HepG2 (cell line): ENCODE measurements at regions not wholly inside any gene's neighbourhood (a gene's known extent, or its start where the extent isn't known, plus 50 kb on each side); places are given as distances from the start of the nearest gene placed in this dataset.

ENCODE experiments used
- ATAC-seq: fragments of 200-7000 bp; cut with Tn5 transposase; 3 replicates; pipeline ENCODE4 v1.9.1; 2020; ENCODE audit warnings: mild to moderate bottlenecking, moderate library complexity
- BruUV-seq: library from RNA; stranded (reverse); fragments of 400-500 nt; replicated peaks from 2 replicates; lab custom pipeline; 2021; lab: Mats Ljungman, UMichigan
- CTCF ChIA-PET: fragments of 300-600 bp; formaldehyde crosslinking; extraction: SDS; loops from one replicate; lab custom pipeline; 2021; ENCODE audit warnings: low total read pairs, inconsistent platforms, low intra/inter-chr PET ratio; lab: Yijun Ruan, JAX
- POLR2A ChIA-PET: fragments of 350-600 bp; sonication (Branson Sonifier 250); formaldehyde crosslinking; loops from one replicate; lab custom pipeline; 2020; ENCODE audit warnings: antibody characterized with exemption, inconsistent platforms; lab: Yijun Ruan, JAX
- DNase-seq: peaks from one replicate; pipeline ENCODE4 v3.0.0-alpha.2; 2015; ENCODE audit warnings: low spot score
- FAIRE-seq: peaks from 3 replicates; lab custom pipeline; 2011; peaks lifted over from hg19 to GRCh38; lab: Jason Lieb, UNC
- H2AFZ ChIP-seq: one replicate; pipeline ENCODE4 v1.6.1; 2011; ENCODE audit warnings: low read length, inconsistent platforms
- H3K27ac ChIP-seq: fragments of 300-600 bp; 3 replicates; pipeline ENCODE4 v1.8.0; 2011; ENCODE audit warnings: mixed run types, mild to moderate bottlenecking, mixed read lengths, low read length, inconsistent platforms; ENCODE audit not compliant: insufficient read depth; ENCODE audit errors: extremely low read length
- H3K27me3 ChIP-seq, 2 experiments: fragments of 200-600 bp in 1 of 2; 2 replicates in 1 of 2; 3 replicates in 1 of 2; pipeline versions ENCODE4 v1.6.0 to v1.8.0; 2011; ENCODE audit warnings: low read length in 2 of 2, mild to moderate bottlenecking in 2 of 2, moderate library complexity in 2 of 2, inconsistent platforms in 1 of 2; ENCODE audit not compliant: insufficient read depth in 2 of 2, control insufficient read depth in 1 of 2
- H3K36me3 ChIP-seq, 2 experiments: fragments of 200-600 bp in 1 of 2; replicated peaks in 1 of 2; 2 replicates in 1 of 2; 3 replicates in 1 of 2; pipeline versions ENCODE4 v1.5.1 to v1.8.0; 2011; ENCODE audit warnings: low read length in 2 of 2, inconsistent platforms in 1 of 2; ENCODE audit not compliant: insufficient read depth in 2 of 2, control insufficient read depth in 1 of 2
- H3K4me1 ChIP-seq: 2 replicates; pipeline ENCODE4 v1.5.1; 2012; ENCODE audit warnings: low read length, inconsistent platforms; ENCODE audit not compliant: insufficient read depth
- H3K4me2 ChIP-seq: 2 replicates; pipeline ENCODE4 v1.6.0; 2011; ENCODE audit warnings: low read depth, low read length, inconsistent platforms
- H3K4me3 ChIP-seq, 3 experiments: fragments of 200-600 bp in 1 of 3; sonication (generic), shearing (Covaris generic) in 1 of 3; replicated peaks in 1 of 3; 2 replicates each; pipeline ENCODE4 v1.5.1; 2011 to 2016; ENCODE audit warnings: low read length in 3 of 3, inconsistent platforms in 2 of 3, low read depth in 2 of 3, mild to moderate bottlenecking in 2 of 3, control low read depth in 1 of 3, mixed read lengths in 1 of 3; ENCODE audit not compliant: insufficient read depth in 1 of 3
- H3K79me2 ChIP-seq: one replicate; pipeline ENCODE4 v1.6.1; 2011; ENCODE audit warnings: low read length, inconsistent platforms; ENCODE audit not compliant: insufficient read depth
- H3K9ac ChIP-seq: 2 replicates; pipeline ENCODE4 v1.6.0; 2011; ENCODE audit warnings: mild to moderate bottlenecking, low read depth, low read length, inconsistent platforms; ENCODE audit not compliant: insufficient read depth
- H3K9me3 ChIP-seq: 2 replicates; pipeline ENCODE4 v1.5.1; 2012; ENCODE audit warnings: mild to moderate bottlenecking, low read length
- H4K20me1 ChIP-seq: 2 replicates; pipeline ENCODE4 v1.6.0; 2011; ENCODE audit warnings: inconsistent platforms, mild to moderate bottlenecking, low read length, moderate library complexity; ENCODE audit not compliant: insufficient read depth
- BRCA1 ChIP-seq: sonication (generic); formaldehyde crosslinking; IDR thresholded peaks from 2 replicates; pipeline ENCODE4 v1.4.0; 2020; ENCODE audit warnings: missing genetic modification reagents
- HES4 ChIP-seq: sonication (generic); formaldehyde crosslinking; IDR thresholded peaks from 2 replicates; pipeline ENCODE4 v1.9.0; 2021; ENCODE audit warnings: mild to moderate bottlenecking, missing genetic modification reagents, borderline replicate concordance
- HOXD1 ChIP-seq: sonication (generic); formaldehyde crosslinking; IDR thresholded peaks from 2 replicates; pipeline ENCODE4 v1.5.0; 2020; ENCODE audit warnings: missing genetic modification reagents
- NKX3-1 ChIP-seq: sonication (generic); formaldehyde crosslinking; IDR thresholded peaks from 2 replicates; pipeline ENCODE4 v1.5.0; 2020; ENCODE audit warnings: missing genetic modification reagents
- NONO ChIP-seq, 2 experiments: fragments of 450-650 bp in 1 of 2; sonication (generic) in 1 of 2; formaldehyde crosslinking in 1 of 2; IDR thresholded peaks in 1 of 2; conservative IDR thresholded peaks in 1 of 2; 2 replicates each; pipeline versions ENCODE4 v1.6.1 to v1.8.0; 2017 to 2022; ENCODE audit warnings: mild to moderate bottlenecking in 1 of 2, missing genetic modification reagents in 1 of 2, moderate library complexity in 1 of 2
- PHB2 ChIP-seq: fragments of 450-650 bp; IDR thresholded peaks from 2 replicates; pipeline ENCODE4 v1.6.1; 2018; ENCODE audit not compliant: partially characterized antibody
- SCMH1 ChIP-seq: sonication (generic); formaldehyde crosslinking; IDR thresholded peaks from 2 replicates; pipeline ENCODE4 v1.9.0; 2021; ENCODE audit warnings: missing genetic modification reagents, mild to moderate bottlenecking, borderline replicate concordance
- SMARCC2 ChIP-seq: fragments of 450-650 bp; IDR thresholded peaks from 2 replicates; pipeline ENCODE4 v1.6.1; 2017; ENCODE audit warnings: antibody characterized with exemption, mild to moderate bottlenecking
- SP4 ChIP-seq: sonication (generic); formaldehyde crosslinking; IDR thresholded peaks from 2 replicates; pipeline ENCODE4 v1.8.1; 2023; ENCODE audit warnings: mild to moderate bottlenecking, missing genetic modification reagents
- ZBTB2 ChIP-seq: sonication (generic); formaldehyde crosslinking; IDR thresholded peaks from 2 replicates; pipeline ENCODE4 v1.8.0; 2022; ENCODE audit warnings: low read depth, missing genetic modification reagents
- ZFY ChIP-seq: sonication (generic); formaldehyde crosslinking; IDR thresholded peaks from 2 replicates; pipeline ENCODE4 v1.4.0; 2020; ENCODE audit warnings: missing genetic modification reagents
- ZNF263 ChIP-seq: sonication (generic); formaldehyde crosslinking; IDR thresholded peaks from 2 replicates; pipeline ENCODE4 v1.4.0; 2020; ENCODE audit warnings: missing genetic modification reagents
- ZNF275 ChIP-seq: sonication (generic); formaldehyde crosslinking; IDR thresholded peaks from 2 replicates; pipeline ENCODE4 v1.8.0; 2022; ENCODE audit warnings: missing genetic modification reagents, mild to moderate bottlenecking, inconsistent platforms, borderline replicate concordance
- ZNF496 ChIP-seq: sonication (generic); formaldehyde crosslinking; IDR thresholded peaks from 2 replicates; pipeline ENCODE4 v1.8.1; 2023; ENCODE audit warnings: mild to moderate bottlenecking, moderate library complexity, missing genetic modification reagents; ENCODE audit not compliant: insufficient replicate concordance
- ZNF580 ChIP-seq: IDR thresholded peaks from 2 replicates; pipeline ENCODE4 v1.6.1; 2016; ENCODE audit warnings: low read depth, borderline replicate concordance
- ZNF75D ChIP-seq: sonication (generic); formaldehyde crosslinking; IDR thresholded peaks from 2 replicates; pipeline ENCODE4 v1.8.1; 2023; ENCODE audit warnings: missing genetic modification reagents, mild to moderate bottlenecking, borderline replicate concordance
- ZNF839 ChIP-seq: sonication (generic); formaldehyde crosslinking; IDR thresholded peaks from 2 replicates; pipeline ENCODE4 v1.4.0; 2020; ENCODE audit warnings: missing genetic modification reagents, mild to moderate bottlenecking, borderline replicate concordance
- WGBS: methylation state at CpG from one replicate; pipeline ENCODE4 v1.1.6; 2017; ENCODE audit warnings: low lambda C conversion rate; 5-methylcytosine and 5-hydroxymethylcytosine counted together
- in situ Hi-C: cut with HindIII; loops from 2 replicates; pipeline ENCODE4 v1.10.0; 2017; ENCODE audit warnings: low pct_unique_long_range_greater_than_20kb; ENCODE audit not compliant: extremely low pct_ligation_motif_present
- intact Hi-C: fragments of 100-400 bp; cut with micrococcal nuclease; formaldehyde crosslinking; loops from one replicate; pipeline ENCODE4 v1.10.0; 2022; ENCODE audit not compliant: unreplicated experiment

- ChIA-PET POLR2A (no interaction called here), CTCF (no interaction called here)
Measured at GRCh38 chr5:106610041-106610440, 1060.7 kb downstream of the EFNA5 start.

GRCh38 chr5:106601620-106602019, 1069.1 kb downstream of the EFNA5 start:
- no peak for ATAC-seq
- POLR2A ChIA-PET, result no interaction called here
- intact Hi-C loops, result no loop called here

More at GRCh38 chr5:106610041-106610440, 1060.7 kb downstream of the EFNA5 start:
- WGBS, result 10% methylated on average over 3 of the region's 3 CpGs
- no peak overlapping the region for H3K27ac ChIP-seq
- no peaks in the 10 kb centered on the region for H3K27me3 ChIP-seq
- H3K4me2 ChIP-seq, result no peak overlapping the region
- in situ Hi-C loops (no loop called here), intact Hi-C loops (no loop called here)
- no peak overlapping the region for H3K9ac ChIP-seq
- TF ChIP-seq ZNF496 (CRISPR knock-in tag), result no peak
- no peak for TF ChIP-seq NKX3-1 (CRISPR knock-in tag)
- TF ChIP-seq ZNF580, result no peak
- H2AFZ ChIP-seq, result no peak overlapping the region
- no peaks in the 10 kb centered on the region for H3K9me3 ChIP-seq
- ATAC-seq (no peak), FAIRE-seq (no peak), DNase-seq (no peak)
- no peaks in the 10 kb centered on the region for H3K36me3 ChIP-seq
- no peaks in the 10 kb centered on the region for H4K20me1 ChIP-seq
- H3K4me1 ChIP-seq, result no peaks in the 10 kb centered on the region
- H3K4me3 ChIP-seq, result no peak overlapping the region
- no TSS peak for BruUV-seq
- no peaks in the 10 kb centered on the region for H3K79me2 ChIP-seq

More at GRCh38 chr5:106601620-106602019, 1069.1 kb downstream of the EFNA5 start:
- Histone ChIP-seq H3K79me2 (no peaks in the 10 kb centered on the region), H3K9me3 (no peaks in the 10 kb centered on the region), H3K27ac (no peak overlapping the region), H3K27me3 (no peaks in the 10 kb centered on the region; a peak in 1 of 5 replicates), H3K4me2 (no peak overlapping the region), H3K4me1 (no peaks in the 10 kb centered on the region), H2AFZ (no peak overlapping the region), H4K20me1 (no peaks in the 10 kb centered on the region), H3K9ac (no peak overlapping the region), H3K36me3 (no peaks in the 10 kb centered on the region), H3K4me3 (no peak overlapping the region)
- in situ Hi-C loops, result no loop called here
- FAIRE-seq (no peak), DNase-seq (no peak)
- no peak for TF ChIP-seq SCMH1 (CRISPR knock-in tag)
- no peak for TF ChIP-seq BRCA1 (CRISPR knock-in tag)
- no peak for TF ChIP-seq PHB2
- TF ChIP-seq ZNF275 (CRISPR knock-in tag), result no peak
- TF ChIP-seq SMARCC2, result no peak
- TF ChIP-seq SP4 (CRISPR knock-in tag), result no peak
- no peak for TF ChIP-seq ZBTB2 (CRISPR knock-in tag)
- TF ChIP-seq ZNF75D (CRISPR knock-in tag), result no peak
- TF ChIP-seq ZFY (CRISPR knock-in tag), result no peak
- no peak for TF ChIP-seq ZNF263
- TF ChIP-seq ZNF839, result no peak
- TF ChIP-seq NONO (IDR thresholded peaks at IDR 0.05), result no peak
- TF ChIP-seq NONO (CRISPR knock-in tag; conservative IDR thresholded peaks at IDR 0.05), result no peak
- TF ChIP-seq HOXD1 (CRISPR knock-in tag), result no peak
- TF ChIP-seq HES4 (CRISPR knock-in tag), result no peak
- BruUV-seq, result no TSS peak
- 1% methylated on average over 6 of the region's 6 CpGs for WGBS
- CTCF ChIA-PET, result no interaction called here
